ENCODE measurements at regions not wholly inside any gene's neighbourhood (a gene's known extent, or its start where the extent isn't known, plus 50 kb on each side); places are given as distances from the start of the nearest gene placed in this dataset.
"Not testable (repeated sequence)": the region's sequence is repeated elsewhere in the genome, so short reads cannot be mapped to it uniquely, and the experiment has no call there.

- DNase-seq (ENCODE audit: low read depth in 2 of 2) = no peak
Observed at GRCh38 chr5:7087719-7088297, 308.1 kb upstream of the ADCY2 start.

- no peak for DNase-seq (ENCODE audit: low read depth in 2 of 2)
Observed at GRCh38 chr5:7088849-7089248, 307.1 kb upstream of the ADCY2 start.

- no peak for DNase-seq (ENCODE audit: low read depth in 2 of 2)
Observed at GRCh38 chr5:7094626-7095025, 301.3 kb upstream of the ADCY2 start.

DNA sequence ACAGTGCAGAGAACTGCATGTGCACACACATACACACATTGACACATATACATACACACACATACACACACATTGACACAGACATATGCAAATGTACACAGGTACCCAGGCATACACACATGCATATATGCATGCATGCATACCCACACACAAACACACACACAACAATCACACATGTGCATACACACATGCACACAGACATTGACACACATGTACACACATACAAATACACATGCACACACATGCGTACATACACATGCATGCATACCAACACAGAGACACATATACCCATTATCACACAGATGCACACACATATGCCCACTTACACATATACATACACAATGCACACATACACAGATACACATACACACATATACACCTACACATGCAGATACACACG is 299.6 kb upstream of the ADCY2 start:
- DNase-seq (ENCODE audit: low read depth in 2 of 2) = no peak

DNA sequence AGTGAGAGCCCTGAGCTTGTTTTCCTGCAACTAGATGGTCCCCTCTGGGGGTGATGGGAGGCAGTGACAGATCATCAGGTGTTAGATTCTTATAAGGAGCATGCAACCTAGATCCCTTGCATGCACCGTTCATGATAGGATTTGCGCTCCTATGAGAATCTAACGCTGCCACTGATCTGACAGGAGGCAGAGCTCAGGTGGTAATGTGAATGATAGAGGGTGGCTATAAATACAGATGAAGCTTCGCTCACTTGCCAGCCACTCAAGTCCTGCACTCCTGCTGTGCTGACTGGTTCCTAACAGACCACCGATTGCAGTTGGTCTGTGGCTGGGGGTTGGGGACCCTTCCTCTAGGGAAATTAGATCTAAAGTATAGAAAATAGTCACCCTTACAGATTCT is 290.6 kb upstream of the ADCY2 start:
- DNase-seq (ENCODE audit: low read depth in 2 of 2) = no peak

DNA sequence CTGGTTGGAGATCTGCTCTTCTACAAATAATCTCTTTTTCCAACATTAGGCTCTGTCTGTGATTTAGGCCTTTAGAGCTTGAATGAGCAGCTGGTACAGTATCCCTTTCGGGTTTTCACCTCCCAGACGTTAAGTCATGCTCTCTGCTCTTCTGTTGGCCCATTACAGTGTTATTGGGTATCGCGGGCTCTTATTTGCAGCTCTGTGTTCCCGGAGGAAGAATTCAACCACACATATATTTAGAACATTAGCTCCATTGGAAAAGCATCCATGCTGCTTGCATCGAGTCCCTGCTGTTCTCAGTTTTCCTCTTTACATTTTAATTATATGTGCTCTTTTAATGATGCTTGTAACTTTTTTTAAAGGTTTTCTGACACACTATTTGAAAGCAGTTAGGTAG is 278.0 kb upstream of the ADCY2 start:
- no peak for DNase-seq (ENCODE audit: low read depth in 2 of 2)

GRCh38 chr5:7131680-7132079 is 264.3 kb upstream of the ADCY2 start:
- DNase-seq (ENCODE audit: low read depth in 2 of 2) = no peak

DNA sequence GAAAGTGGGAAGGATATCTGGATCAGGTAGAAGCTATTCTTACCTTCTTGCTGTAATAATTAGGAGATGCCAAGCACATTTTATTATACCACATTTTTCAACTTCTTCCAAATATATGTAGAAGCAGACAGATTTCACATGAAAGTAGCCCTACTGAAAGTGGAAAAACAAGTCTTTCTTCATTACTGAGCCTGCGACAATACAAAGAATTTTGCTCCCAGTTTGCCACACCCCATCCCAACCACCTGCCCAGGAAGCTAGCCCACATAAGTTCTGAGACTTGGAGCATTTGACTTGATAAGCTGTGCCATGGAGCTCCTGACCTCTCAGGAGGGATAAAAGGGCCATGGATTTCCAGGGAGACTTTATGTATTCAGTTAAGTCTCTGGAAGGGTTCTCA is 249.1 kb upstream of the ADCY2 start:
- DNase-seq (ENCODE audit: low read depth in 2 of 2) = no peak

DNA sequence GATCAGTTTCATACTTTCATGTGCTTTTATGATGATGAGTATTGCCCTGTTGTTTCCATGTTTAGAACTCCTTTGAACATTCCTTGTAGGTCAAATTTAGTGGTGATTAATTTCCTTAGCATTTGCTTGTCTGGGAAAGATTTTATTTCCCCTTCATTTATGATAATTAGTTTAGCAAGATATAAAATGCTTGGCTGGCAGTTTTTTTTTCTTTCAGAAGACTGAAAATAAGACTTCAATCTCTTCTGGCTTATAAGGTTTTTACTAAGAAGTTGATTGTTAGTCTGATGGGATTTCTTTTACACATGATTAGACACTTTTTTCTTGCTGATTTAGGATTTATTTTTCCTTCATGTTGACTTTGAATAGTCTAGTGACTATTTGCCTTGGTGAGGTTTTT is 238.9 kb upstream of the ADCY2 start:
- DNase-seq (ENCODE audit: low read depth in 2 of 2) = no peak

- DNase-seq (ENCODE audit: low read depth in 2 of 2) = no peak
Observed at GRCh38 chr5:7169240-7169878, 226.6 kb upstream of the ADCY2 start.

DNA sequence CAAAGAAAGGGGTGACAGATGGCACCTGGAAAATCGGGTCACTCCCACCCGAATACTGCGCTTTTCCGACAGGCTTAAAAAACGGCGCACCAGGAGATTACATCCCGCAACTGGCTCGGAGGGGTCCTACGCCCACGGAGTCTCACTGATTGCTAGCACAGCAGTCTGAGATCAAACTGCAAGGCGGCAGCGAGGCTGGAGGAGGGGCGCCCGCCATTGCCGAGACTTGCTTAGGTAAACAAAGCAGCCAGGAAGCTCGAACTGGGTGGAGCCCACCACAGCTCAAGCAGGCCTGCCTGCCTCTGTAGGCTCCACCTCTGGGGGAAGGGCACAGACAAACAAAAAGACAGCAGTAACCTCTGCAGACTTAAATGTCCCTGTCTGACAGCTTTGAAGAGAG is 225.2 kb upstream of the ADCY2 start:
- DNase-seq (ENCODE audit: low read depth in 2 of 2) = not testable (repeated sequence)

GRCh38 chr5:7179364-7179763 is 216.6 kb upstream of the ADCY2 start:
- DNase-seq (ENCODE audit: low read depth in 2 of 2) = no peak

DNA sequence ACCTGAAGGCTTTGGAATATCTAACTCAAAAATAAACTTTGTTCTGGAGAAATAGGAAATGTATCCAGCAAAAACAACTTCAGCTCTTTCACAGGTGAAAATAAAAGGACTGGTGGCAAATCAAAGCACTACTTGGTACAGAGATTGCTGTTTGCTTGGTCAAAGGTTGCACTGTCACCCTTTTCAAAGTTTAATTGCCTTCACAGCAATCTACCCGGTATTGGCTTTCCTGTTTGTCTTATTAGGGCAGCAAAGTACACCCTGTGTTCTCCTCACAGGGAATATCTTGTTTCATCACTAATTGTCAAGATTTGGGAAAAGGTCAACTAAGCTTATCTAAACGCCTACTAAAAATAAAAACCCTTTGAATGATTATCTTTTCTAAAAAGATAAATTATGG is 214.1 kb upstream of the ADCY2 start:
- no peak for DNase-seq (ENCODE audit: low read depth in 2 of 2)

- DNase-seq (ENCODE audit: low read depth in 2 of 2) = no peak
Observed at GRCh38 chr5:7185742-7186141, 210.2 kb upstream of the ADCY2 start.

DNA sequence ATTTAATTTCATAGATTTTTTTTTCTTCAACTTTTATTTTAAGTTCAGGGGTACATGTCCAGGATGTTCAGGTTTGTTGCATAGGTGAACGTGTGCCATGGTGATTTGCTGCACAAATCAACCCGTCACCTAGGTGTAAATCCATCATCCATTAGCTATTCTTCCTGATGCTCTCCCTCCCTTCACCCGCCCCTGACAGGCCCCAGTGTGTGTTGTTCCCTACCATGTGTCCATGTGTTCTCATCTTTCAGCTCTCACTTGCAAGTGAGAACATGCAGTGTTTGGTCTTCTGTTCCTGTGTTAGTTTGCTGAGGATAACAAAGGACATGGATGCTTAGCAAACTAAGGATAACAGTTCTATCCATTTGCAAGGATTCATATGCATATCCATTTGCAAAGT is 209.1 kb upstream of the ADCY2 start:
- DNase-seq (ENCODE audit: low read depth in 2 of 2) = no peak

DNA sequence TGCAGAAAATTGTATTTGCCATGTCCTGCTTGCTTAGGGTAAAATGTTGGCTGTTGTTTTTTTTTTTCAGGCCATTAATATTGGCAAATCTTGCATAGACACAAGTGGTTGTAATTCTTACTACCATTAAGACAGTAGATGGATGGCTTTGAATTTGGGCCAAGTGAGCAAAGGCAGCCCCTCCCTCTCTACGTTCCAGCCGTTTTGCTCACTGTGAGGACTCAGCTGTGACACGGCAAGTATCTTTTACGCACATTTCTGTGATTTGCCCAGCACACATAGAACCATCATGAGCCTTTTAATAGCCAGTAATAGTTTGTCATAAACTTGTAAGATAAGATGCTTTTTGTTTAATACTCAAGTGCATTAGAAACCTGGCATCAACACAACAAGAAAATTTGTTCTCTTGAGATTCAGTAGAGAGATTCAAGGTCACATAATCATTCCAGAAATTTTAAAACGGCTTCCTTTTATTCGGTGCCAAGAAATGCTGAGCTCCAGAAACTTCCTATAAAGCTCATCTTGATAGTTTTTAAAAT is 205.2 kb upstream of the ADCY2 start:
- DNase-seq (ENCODE audit: low read depth in 2 of 2) = no peak

- DNase-seq (ENCODE audit: low read depth in 2 of 2) = no peak
Observed at GRCh38 chr5:7192016-7192415, 203.9 kb upstream of the ADCY2 start.

- no peak for DNase-seq (ENCODE audit: low read depth in 2 of 2)
Observed at GRCh38 chr5:7202846-7203245, 193.1 kb upstream of the ADCY2 start.

DNA sequence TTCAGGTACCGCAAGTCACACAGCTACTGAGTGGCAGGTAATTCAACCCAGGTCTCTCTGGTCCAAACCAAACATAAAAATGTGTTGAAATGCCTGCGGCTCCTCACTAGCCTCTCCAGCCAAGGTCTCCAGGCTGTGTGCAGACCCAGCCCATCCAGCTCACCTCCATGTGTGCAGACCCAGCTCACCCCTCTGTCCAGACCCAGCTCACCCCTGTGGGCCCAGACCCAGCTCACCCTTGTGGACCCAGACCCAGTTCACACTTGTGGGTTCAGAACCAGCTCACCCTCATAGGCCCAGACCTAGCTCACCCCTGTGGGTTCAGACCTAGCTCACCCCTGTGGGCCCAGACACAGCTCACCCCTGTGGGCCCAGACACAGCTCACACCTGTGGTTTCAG is 188.0 kb upstream of the ADCY2 start:
- no peak for DNase-seq (ENCODE audit: low read depth in 2 of 2)

GRCh38 chr5:7208938-7209337 is 187.0 kb upstream of the ADCY2 start:
- DNase-seq (ENCODE audit: low read depth in 2 of 2) = no peak

DNA sequence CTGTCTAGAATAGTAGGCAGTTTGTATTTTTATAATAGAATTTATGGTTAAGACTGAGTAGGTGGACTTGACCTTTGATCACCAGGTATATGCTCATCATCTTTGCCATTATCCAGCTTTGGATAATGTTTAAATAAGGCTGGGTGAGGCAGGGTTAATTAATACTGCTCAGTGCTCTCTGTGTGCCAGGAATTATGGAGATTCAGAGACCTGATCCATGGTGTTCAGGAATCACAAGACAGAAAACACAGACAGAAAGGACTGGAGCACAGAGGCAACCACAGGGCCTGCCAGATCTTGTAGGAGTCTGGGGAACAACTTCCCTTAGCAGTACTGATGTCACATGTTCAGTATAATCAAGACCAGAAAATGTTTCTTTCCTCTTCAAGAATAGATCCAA is 186.3 kb upstream of the ADCY2 start:
- DNase-seq (ENCODE audit: low read depth in 2 of 2) = no peak

GRCh38 chr5:7210549-7210948 is 185.4 kb upstream of the ADCY2 start:
- no peak for DNase-seq (ENCODE audit: low read depth in 2 of 2)

DNA sequence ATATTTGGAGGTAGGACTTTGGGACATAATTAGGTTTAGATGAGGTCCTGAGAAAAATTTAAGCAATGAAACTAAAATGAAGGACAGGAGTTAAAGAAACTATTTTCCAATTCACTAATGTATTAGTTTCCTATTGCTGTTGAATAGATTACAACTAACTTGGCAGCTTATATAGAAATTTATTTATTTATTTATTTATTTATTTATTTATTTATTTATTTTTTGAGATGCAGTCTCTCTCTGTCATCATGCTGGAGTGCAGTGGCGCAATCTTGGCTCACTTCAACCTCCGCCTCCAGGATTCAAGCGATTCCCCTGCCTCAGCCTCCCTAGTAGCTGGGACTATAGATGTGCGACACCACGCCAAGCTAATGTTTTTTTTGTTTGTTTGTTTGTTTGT is 182.4 kb upstream of the ADCY2 start:
- no peak for DNase-seq (ENCODE audit: low read depth in 2 of 2)

- no peak for DNase-seq (ENCODE audit: low read depth in 2 of 2)
Observed at GRCh38 chr5:7214906-7215416, 181.0 kb upstream of the ADCY2 start.
